DMS153 treated with DMSO at 0.1 percent for 48 hours (cell line): ENCODE measurements at regions not wholly inside any gene's neighbourhood (a gene's known extent, or its start where the extent isn't known, plus 50 kb on each side); places are given as distances from the start of the nearest gene placed in this dataset.
A peak's percentile ranks its signal among the peaks of the same experiment; 100 is the strongest.
"Not testable (repeated sequence)": the region's sequence is repeated elsewhere in the genome, so short reads cannot be mapped to it uniquely, and the experiment has no call there.

Source experiments
- DNase-seq: peaks from one replicate; lab custom pipeline; 2025; ENCODE audit not compliant: unreplicated experiment; lab: John Stamatoyannopoulos, UW

- DNase-seq = no peak
Measured at GRCh38 chr20:5492937-5493336, 117.9 kb downstream of the GPCPD1 start.

GRCh38 chr20:5491455-5491854 lies 119.4 kb downstream of the GPCPD1 start:
- no peak for DNase-seq

GRCh38 chr20:5489601-5490000 lies 121.2 kb downstream of the GPCPD1 start:
- no peak for DNase-seq

- no peak for DNase-seq
Measured at GRCh38 chr20:5488823-5489222, 122.0 kb downstream of the GPCPD1 start.

- no peak for DNase-seq
Measured at GRCh38 chr20:5486377-5487054, 124.3 kb downstream of the GPCPD1 start.

GRCh38 chr20:5484926-5485325 lies 125.9 kb downstream of the GPCPD1 start:
- DNase-seq = no peak

GRCh38 chr20:5484346-5484745 lies 126.5 kb downstream of the GPCPD1 start:
- no peak for DNase-seq

GRCh38 chr20:5482791-5483190 lies 128.0 kb downstream of the GPCPD1 start:
- DNase-seq = no peak

GRCh38 chr20:5481872-5482271 lies 128.9 kb downstream of the GPCPD1 start:
- no peak for DNase-seq

GRCh38 chr20:5480824-5481600 lies 129.8 kb downstream of the GPCPD1 start:
- DNase-seq = peak; percentile 28

GRCh38 chr20:5474646-5475550 lies 135.9 kb downstream of the GPCPD1 start:
- DNase-seq = no peak

- DNase-seq = not testable (repeated sequence)
Measured at GRCh38 chr20:5471866-5472265, 138.9 kb downstream of the GPCPD1 start.

GRCh38 chr20:5471368-5471767 lies 139.4 kb downstream of the GPCPD1 start:
- DNase-seq = no peak

- DNase-seq = no peak
Measured at GRCh38 chr20:5470943-5471342, 139.9 kb downstream of the GPCPD1 start.

- no peak for DNase-seq
Measured at GRCh38 chr20:5470458-5470857, 140.3 kb downstream of the GPCPD1 start.

GRCh38 chr20:5469111-5469510 lies 141.7 kb downstream of the GPCPD1 start:
- DNase-seq = no peak

- DNase-seq = no peak
Measured at GRCh38 chr20:5467086-5467485, 143.7 kb downstream of the GPCPD1 start.

GRCh38 chr20:5465604-5465927 lies 145.2 kb downstream of the GPCPD1 start:
- no peak for DNase-seq

GRCh38 chr20:5464901-5465603 lies 145.8 kb downstream of the GPCPD1 start:
- DNase-seq = no peak

- no peak for DNase-seq
Measured at GRCh38 chr20:5463007-5463686, 146.4 kb upstream of the PROKR2 start.
